Suprapubic skin (tissue), 4 donors: ENCODE measurements at regions not wholly inside any gene's neighbourhood (a gene's known extent, or its start where the extent isn't known, plus 50 kb on each side); places are given as distances from the start of the nearest gene placed in this dataset.

ENCODE experiments used
- CTCF ChIP-seq, 2 donors: fragments of 200-600 bp in 1 of 2; fragments of 450-650 bp in 1 of 2; sonication (generic) in 1 of 2; IDR thresholded peaks; one replicate each; pipeline ENCODE4 v1.5.1; 2016 to 2019; ENCODE audit warnings: antibody characterized with exemption in 2 of 2, mild to moderate bottlenecking in 1 of 2, moderate library complexity in 1 of 2
- EP300 ChIP-seq: sonication (generic); formaldehyde crosslinking; IDR thresholded peaks from one replicate; pipeline ENCODE4 v1.6.1; 2017; ENCODE audit warnings: antibody characterized with exemption
- POLR2AphosphoS5 ChIP-seq, 3 donors: sonication (generic); formaldehyde crosslinking; IDR thresholded peaks; one replicate each; pipeline ENCODE4 v1.6.1; 2017; ENCODE audit warnings: antibody characterized with exemption in 3 of 3

- TF ChIP-seq CTCF (IDR thresholded peaks at IDR 0.05), result no peak
- TF ChIP-seq POLR2AphosphoS5 (IDR thresholded peaks at IDR 0.05), result no peak
- no peak for TF ChIP-seq EP300
Measured at GRCh38 chr7:116367171-116367813, 132.2 kb upstream of the CAV2 start.
